GM12878 (cell line): ENCODE measurements at regions not wholly inside any gene's neighbourhood (a gene's known extent, or its start where the extent isn't known, plus 50 kb on each side); places are given as distances from the start of the nearest gene placed in this dataset.

Source experiments
- ATAC-seq: fragments of 200-7000 bp; cut with Tn5 transposase; 3 replicates; pipeline ENCODE4 v1.9.1; 2020; ENCODE audit warnings: mild to moderate bottlenecking, moderate library complexity
- BruUV-seq: library from RNA; stranded (reverse); fragments of 400-500 nt; replicated peaks from 2 replicates; lab custom pipeline; 2021; lab: Mats Ljungman, UMichigan
- CTCF ChIA-PET: fragments of 300-600 bp; sonication (Branson Sonifier 250); formaldehyde crosslinking; extraction: SDS; loops from one replicate; lab custom pipeline; 2021; ENCODE audit warnings: inconsistent platforms; lab: Yijun Ruan, JAX
- POLR2A ChIA-PET: fragments of 350-600 bp; formaldehyde crosslinking; extraction: SDS; loops from one replicate; lab custom pipeline; 2021; ENCODE audit warnings: inconsistent platforms; lab: Charles Lee
- RAD21 ChIA-PET: fragments of 300-600 bp; sonication (Branson Sonifier 250); formaldehyde crosslinking; loops from one replicate; lab custom pipeline; 2023; ENCODE audit warnings: antibody characterized with exemption; ENCODE audit not compliant: unreplicated experiment; lab: Charles Lee
- SMC1A ChIA-PET: fragments of 300-600 bp; sonication (Branson Sonifier 250); formaldehyde crosslinking; loops from one replicate; lab custom pipeline; 2023; ENCODE audit not compliant: unreplicated experiment, uncharacterized antibody; lab: Charles Lee
- DNase-seq: peaks from one replicate; pipeline ENCODE4 v3.0.0-alpha.2; 2011; ENCODE audit warnings: low read depth, low spot score
- FAIRE-seq: peaks from 3 replicates; lab custom pipeline; 2011; peaks lifted over from hg19 to GRCh38; lab: Jason Lieb, UNC
- H2AFZ ChIP-seq: 2 replicates; pipeline ENCODE4 v1.6.0; 2011; ENCODE audit warnings: low read depth, low read length, control low read depth; ENCODE audit not compliant: control insufficient read depth
- H3K27ac ChIP-seq: 2 replicates; pipeline ENCODE4 v1.5.1; 2011; ENCODE audit warnings: control low read depth; ENCODE audit not compliant: control insufficient read depth, insufficient read depth
- H3K27me3 ChIP-seq, 2 experiments: replicated peaks in 1 of 2; 2 replicates each; pipeline versions ENCODE4 v1.6.0 to v1.6.1; 2011; ENCODE audit warnings: low read length in 1 of 2; ENCODE audit not compliant: control insufficient read depth in 2 of 2, insufficient read depth in 2 of 2
- H3K36me3 ChIP-seq, 2 experiments: 2 replicates each; pipeline ENCODE4 v1.5.1; 2011; ENCODE audit warnings: low read length in 1 of 2; ENCODE audit not compliant: control insufficient read depth in 2 of 2, insufficient read depth in 2 of 2
- H3K4me1 ChIP-seq: 2 replicates; pipeline ENCODE4 v1.6.1; 2011; ENCODE audit warnings: mild to moderate bottlenecking, low read length, moderate library complexity, mixed read lengths; ENCODE audit not compliant: control insufficient read depth, insufficient read depth
- H3K4me2 ChIP-seq: 2 replicates; pipeline ENCODE4 v1.6.0; 2011; ENCODE audit warnings: control low read depth; ENCODE audit not compliant: control insufficient read depth, insufficient read depth
- H3K4me3 ChIP-seq: fragments of 200-600 bp; sonication (generic); 2 replicates; pipeline ENCODE4 v1.5.1; 2016
- H3K79me2 ChIP-seq: 2 replicates; pipeline ENCODE4 v1.6.0; 2011; ENCODE audit warnings: low read length; ENCODE audit not compliant: control insufficient read depth, insufficient read depth
- H3K9ac ChIP-seq: 2 replicates; pipeline ENCODE4 v1.8.0; 2011; ENCODE audit warnings: low read length, control low read depth, mixed read lengths; ENCODE audit not compliant: control insufficient read depth, insufficient read depth
- H3K9me3 ChIP-seq: replicated peaks from 3 replicates; pipeline ENCODE4 v1.5.1; 2011; ENCODE audit warnings: mild to moderate bottlenecking, low read length; ENCODE audit not compliant: control insufficient read depth, insufficient read depth
- H4K20me1 ChIP-seq: 2 replicates; pipeline ENCODE4 v1.6.0; 2011; ENCODE audit not compliant: control insufficient read depth, insufficient read depth
- ATF7 ChIP-seq: fragments of 450-650 bp; IDR thresholded peaks from 2 replicates; pipeline ENCODE4 v1.6.1; 2016; ENCODE audit warnings: low read depth, mild to moderate bottlenecking
- CHD1 ChIP-seq: IDR thresholded peaks from 2 replicates; pipeline ENCODE4 v1.6.1; 2012; ENCODE audit warnings: low read depth, low read length, improper control_type of control experiment
- ETV6 ChIP-seq, 2 experiments: fragments of 450-650 bp in 1 of 2; IDR thresholded peaks in 1 of 2; conservative IDR thresholded peaks in 1 of 2; 2 replicates each; pipeline ENCODE4 v1.6.1; 2014; ENCODE audit warnings: antibody characterized with exemption in 1 of 2, borderline replicate concordance in 1 of 2, low read depth in 1 of 2, mild to moderate bottlenecking in 1 of 2, moderate library complexity in 1 of 2
- SMARCA5 ChIP-seq: fragments of 450-650 bp; IDR thresholded peaks from 2 replicates; pipeline ENCODE4 v1.6.1; 2017; ENCODE audit warnings: mild to moderate bottlenecking
- SMC3 ChIP-seq: IDR thresholded peaks from 2 replicates; pipeline ENCODE4 v1.6.1; 2011; ENCODE audit warnings: low read length, improper control_type of control experiment, borderline replicate concordance
- SUPT20H ChIP-seq: IDR thresholded peaks from 2 replicates; pipeline ENCODE4 v1.6.1; 2011; ENCODE audit warnings: low read depth, mild to moderate bottlenecking, low read length, moderate library complexity, borderline replicate concordance; ENCODE audit not compliant: control insufficient read depth
- WRNIP1 ChIP-seq: IDR thresholded peaks from 2 replicates; pipeline ENCODE4 v1.6.1; 2011; ENCODE audit warnings: low read depth, low read length, improper control_type of control experiment, borderline replicate concordance
- ZNF24 ChIP-seq: fragments of 450-650 bp; IDR thresholded peaks from 2 replicates; pipeline ENCODE4 v1.6.1; 2017; ENCODE audit warnings: antibody characterized with exemption, mild to moderate bottlenecking
- ZZZ3 ChIP-seq: IDR thresholded peaks from 2 replicates; pipeline ENCODE4 v1.6.1; 2011; ENCODE audit warnings: low read depth; ENCODE audit not compliant: control insufficient read depth, insufficient read length
- WGBS: methylation state at CpG from one replicate; pipeline ENCODE4 v1.1.6; 2016; ENCODE audit warnings: low lambda C conversion rate; ENCODE audit not compliant: insufficient replicate concordance, insufficient coverage; ENCODE audit errors: missing lambda C conversion rate; 5-methylcytosine and 5-hydroxymethylcytosine counted together
- in situ Hi-C: fragments of 300-500 bp; cut with MboI; formaldehyde crosslinking; loops from 9 replicates; pipeline ENCODE4 v1.14.3; 2018; ENCODE audit warnings: mixed read lengths
- intact Hi-C: fragments of 100-400 bp; cut with micrococcal nuclease; formaldehyde crosslinking; loops from one replicate; pipeline ENCODE4 v1.14.2; 2022; ENCODE audit not compliant: unreplicated experiment
- TF ChIP-seq, protein P1 (sequence below): fragments of 450-650 bp; formaldehyde crosslinking; IDR thresholded peaks from 2 replicates; pipeline ENCODE4 v1.5.0; 2022; ENCODE audit warnings: mild to moderate bottlenecking, missing genetic modification characterization
- TF ChIP-seq, protein P2 (sequence below): fragments of 450-650 bp; conservative IDR thresholded peaks from 2 replicates; pipeline ENCODE4 v1.6.1; 2017; ENCODE audit warnings: mild to moderate bottlenecking, moderate library complexity
- TF ChIP-seq, protein P3 (sequence below): IDR thresholded peaks from 2 replicates; pipeline ENCODE4 v1.6.1; 2012; ENCODE audit warnings: improper control_type of control experiment, low read depth, low read length; ENCODE audit not compliant: insufficient replicate concordance

DNA sequence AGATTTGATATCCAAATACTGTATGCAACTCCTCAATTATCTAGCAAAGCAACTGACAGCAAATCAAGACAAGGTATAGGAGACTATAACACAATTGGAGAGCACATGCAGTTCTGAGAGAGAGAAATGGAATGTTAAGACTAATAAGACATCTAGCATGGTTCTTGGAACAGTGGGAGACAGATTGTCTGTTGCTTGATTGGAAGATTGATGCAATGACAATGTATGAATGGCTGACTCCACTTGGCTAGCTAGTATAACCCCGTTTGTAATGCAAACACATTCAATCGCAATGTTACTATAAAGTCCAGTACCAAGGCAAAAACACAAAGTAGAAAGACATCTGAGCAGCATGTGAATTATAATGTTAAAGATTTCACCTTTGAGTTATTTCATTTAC, 179.3 kb downstream of the RPL10L start:
- TF ChIP-seq WRNIP1 (no peak), CHD1 (no peak), ZZZ3 (no peak), SMARCA5 (no peak), ETV6 (conservative IDR thresholded peaks at IDR 0.05 in 1 of 2, IDR thresholded peaks at IDR 0.05 in 1 of 2; ENCODE audit: borderline replicate concordance in 1 of 2, low read depth in 1 of 2) (no peak), ATF7 (no peak), ZNF24 (no peak), SUPT20H (no peak), SMC3 (no peak)
- TF ChIP-seq, protein P1, sequence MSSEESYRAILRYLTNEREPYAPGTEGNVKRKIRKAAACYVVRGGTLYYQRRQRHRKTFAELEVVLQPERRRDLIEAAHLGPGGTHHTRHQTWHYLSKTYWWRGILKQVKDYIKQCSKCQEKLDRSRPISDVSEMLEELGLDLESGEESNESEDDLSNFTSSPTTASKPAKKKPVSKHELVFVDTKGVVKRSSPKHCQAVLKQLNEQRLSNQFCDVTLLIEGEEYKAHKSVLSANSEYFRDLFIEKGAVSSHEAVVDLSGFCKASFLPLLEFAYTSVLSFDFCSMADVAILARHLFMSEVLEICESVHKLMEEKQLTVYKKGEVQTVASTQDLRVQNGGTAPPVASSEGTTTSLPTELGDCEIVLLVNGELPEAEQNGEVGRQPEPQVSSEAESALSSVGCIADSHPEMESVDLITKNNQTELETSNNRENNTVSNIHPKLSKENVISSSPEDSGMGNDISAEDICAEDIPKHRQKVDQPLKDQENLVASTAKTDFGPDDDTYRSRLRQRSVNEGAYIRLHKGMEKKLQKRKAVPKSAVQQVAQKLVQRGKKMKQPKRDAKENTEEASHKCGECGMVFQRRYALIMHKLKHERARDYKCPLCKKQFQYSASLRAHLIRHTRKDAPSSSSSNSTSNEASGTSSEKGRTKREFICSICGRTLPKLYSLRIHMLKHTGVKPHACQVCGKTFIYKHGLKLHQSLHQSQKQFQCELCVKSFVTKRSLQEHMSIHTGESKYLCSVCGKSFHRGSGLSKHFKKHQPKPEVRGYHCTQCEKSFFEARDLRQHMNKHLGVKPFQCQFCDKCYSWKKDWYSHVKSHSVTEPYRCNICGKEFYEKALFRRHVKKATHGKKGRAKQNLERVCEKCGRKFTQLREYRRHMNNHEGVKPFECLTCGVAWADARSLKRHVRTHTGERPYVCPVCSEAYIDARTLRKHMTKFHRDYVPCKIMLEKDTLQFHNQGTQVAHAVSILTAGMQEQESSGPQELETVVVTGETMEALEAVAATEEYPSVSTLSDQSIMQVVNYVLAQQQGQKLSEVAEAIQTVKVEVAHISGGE (CRISPR knock-in tag) = no peak
- TF ChIP-seq, protein P2, sequence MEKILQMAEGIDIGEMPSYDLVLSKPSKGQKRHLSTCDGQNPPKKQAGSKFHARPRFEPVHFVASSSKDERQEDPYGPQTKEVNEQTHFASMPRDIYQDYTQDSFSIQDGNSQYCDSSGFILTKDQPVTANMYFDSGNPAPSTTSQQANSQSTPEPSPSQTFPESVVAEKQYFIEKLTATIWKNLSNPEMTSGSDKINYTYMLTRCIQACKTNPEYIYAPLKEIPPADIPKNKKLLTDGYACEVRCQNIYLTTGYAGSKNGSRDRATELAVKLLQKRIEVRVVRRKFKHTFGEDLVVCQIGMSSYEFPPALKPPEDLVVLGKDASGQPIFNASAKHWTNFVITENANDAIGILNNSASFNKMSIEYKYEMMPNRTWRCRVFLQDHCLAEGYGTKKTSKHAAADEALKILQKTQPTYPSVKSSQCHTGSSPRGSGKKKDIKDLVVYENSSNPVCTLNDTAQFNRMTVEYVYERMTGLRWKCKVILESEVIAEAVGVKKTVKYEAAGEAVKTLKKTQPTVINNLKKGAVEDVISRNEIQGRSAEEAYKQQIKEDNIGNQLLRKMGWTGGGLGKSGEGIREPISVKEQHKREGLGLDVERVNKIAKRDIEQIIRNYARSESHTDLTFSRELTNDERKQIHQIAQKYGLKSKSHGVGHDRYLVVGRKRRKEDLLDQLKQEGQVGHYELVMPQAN = no peak
- TF ChIP-seq, protein P3, sequence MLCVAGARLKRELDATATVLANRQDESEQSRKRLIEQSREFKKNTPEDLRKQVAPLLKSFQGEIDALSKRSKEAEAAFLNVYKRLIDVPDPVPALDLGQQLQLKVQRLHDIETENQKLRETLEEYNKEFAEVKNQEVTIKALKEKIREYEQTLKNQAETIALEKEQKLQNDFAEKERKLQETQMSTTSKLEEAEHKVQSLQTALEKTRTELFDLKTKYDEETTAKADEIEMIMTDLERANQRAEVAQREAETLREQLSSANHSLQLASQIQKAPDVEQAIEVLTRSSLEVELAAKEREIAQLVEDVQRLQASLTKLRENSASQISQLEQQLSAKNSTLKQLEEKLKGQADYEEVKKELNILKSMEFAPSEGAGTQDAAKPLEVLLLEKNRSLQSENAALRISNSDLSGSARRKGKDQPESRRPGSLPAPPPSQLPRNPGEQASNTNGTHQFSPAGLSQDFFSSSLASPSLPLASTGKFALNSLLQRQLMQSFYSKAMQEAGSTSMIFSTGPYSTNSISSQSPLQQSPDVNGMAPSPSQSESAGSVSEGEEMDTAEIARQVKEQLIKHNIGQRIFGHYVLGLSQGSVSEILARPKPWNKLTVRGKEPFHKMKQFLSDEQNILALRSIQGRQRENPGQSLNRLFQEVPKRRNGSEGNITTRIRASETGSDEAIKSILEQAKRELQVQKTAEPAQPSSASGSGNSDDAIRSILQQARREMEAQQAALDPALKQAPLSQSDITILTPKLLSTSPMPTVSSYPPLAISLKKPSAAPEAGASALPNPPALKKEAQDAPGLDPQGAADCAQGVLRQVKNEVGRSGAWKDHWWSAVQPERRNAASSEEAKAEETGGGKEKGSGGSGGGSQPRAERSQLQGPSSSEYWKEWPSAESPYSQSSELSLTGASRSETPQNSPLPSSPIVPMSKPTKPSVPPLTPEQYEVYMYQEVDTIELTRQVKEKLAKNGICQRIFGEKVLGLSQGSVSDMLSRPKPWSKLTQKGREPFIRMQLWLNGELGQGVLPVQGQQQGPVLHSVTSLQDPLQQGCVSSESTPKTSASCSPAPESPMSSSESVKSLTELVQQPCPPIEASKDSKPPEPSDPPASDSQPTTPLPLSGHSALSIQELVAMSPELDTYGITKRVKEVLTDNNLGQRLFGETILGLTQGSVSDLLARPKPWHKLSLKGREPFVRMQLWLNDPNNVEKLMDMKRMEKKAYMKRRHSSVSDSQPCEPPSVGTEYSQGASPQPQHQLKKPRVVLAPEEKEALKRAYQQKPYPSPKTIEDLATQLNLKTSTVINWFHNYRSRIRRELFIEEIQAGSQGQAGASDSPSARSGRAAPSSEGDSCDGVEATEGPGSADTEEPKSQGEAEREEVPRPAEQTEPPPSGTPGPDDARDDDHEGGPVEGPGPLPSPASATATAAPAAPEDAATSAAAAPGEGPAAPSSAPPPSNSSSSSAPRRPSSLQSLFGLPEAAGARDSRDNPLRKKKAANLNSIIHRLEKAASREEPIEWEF = no peak
- ChIA-PET CTCF (no interaction called here), SMC1A (no interaction called here), POLR2A (no interaction called here), RAD21 (no interaction called here)
- Histone ChIP-seq H3K27ac (no peak overlapping the region), H3K4me2 (no peak overlapping the region), H3K9me3 (no peaks in the 10 kb centered on the region), H3K4me3 (no peak overlapping the region), H3K9ac (no peak overlapping the region), H4K20me1 (no peaks in the 10 kb centered on the region), H3K4me1 (no peaks in the 10 kb centered on the region), H3K79me2 (no peaks in the 10 kb centered on the region), H2AFZ (no peak overlapping the region), H3K36me3 (no peaks in the 10 kb centered on the region), H3K27me3 (no peaks in the 10 kb centered on the region)
- no TSS peak for BruUV-seq
- in situ Hi-C loops (no loop called here), intact Hi-C loops (no loop called here)
- DNase-seq = no peak
- 18% methylated on average over 2 of the region's 2 CpGs for WGBS
- ATAC-seq = no peak
- no peak for FAIRE-seq
